ENCODE measurements at regions not wholly inside any gene's neighbourhood (a gene's known extent, or its start where the extent isn't known, plus 50 kb on each side); places are given as distances from the start of the nearest gene placed in this dataset.

- TF ChIP-seq CTCF (IDR thresholded peaks at IDR 0.05), result no peak
- TF ChIP-seq POLR2A (IDR thresholded peaks at IDR 0.05), result no peak
Measured at GRCh38 chr2:160790738-160791137, 297.1 kb upstream of the RBMS1 start.
